HepG2 (cell line): ENCODE measurements at regions not wholly inside any gene's neighbourhood (a gene's known extent, or its start where the extent isn't known, plus 50 kb on each side); places are given as distances from the start of the nearest gene placed in this dataset.

Experiments used
- CTCF ChIP-seq: sonication (generic); formaldehyde crosslinking; IDR thresholded peaks from 2 replicates; pipeline ENCODE4 v1.5.0; 2020; ENCODE audit warnings: mild to moderate bottlenecking, missing genetic modification reagents, moderate library complexity
- EZH2 ChIP-seq: conservative IDR thresholded peaks from 2 replicates; pipeline ENCODE4 v1.6.1; 2012; ENCODE audit warnings: mild to moderate bottlenecking, low read depth, low read length, moderate library complexity
- JARID2 ChIP-seq: sonication (generic); formaldehyde crosslinking; IDR thresholded peaks from 2 replicates; pipeline ENCODE4 v1.8.1; 2023; ENCODE audit warnings: missing genetic modification reagents, inconsistent platforms; ENCODE audit not compliant: insufficient replicate concordance
- NR2C2 ChIP-seq: sonication (generic); formaldehyde crosslinking; IDR thresholded peaks from 2 replicates; pipeline ENCODE4 v1.4.0; 2020; ENCODE audit warnings: missing genetic modification reagents, mild to moderate bottlenecking, moderate library complexity, borderline replicate concordance
- ZFAT ChIP-seq: sonication (generic); formaldehyde crosslinking; conservative IDR thresholded peaks from 2 replicates; pipeline ENCODE4 v1.8.1; 2023; ENCODE audit warnings: missing genetic modification reagents, inconsistent platforms
- ZNF24 ChIP-seq: fragments of 450-650 bp; IDR thresholded peaks from 2 replicates; pipeline ENCODE4 v1.6.1; 2017; ENCODE audit warnings: antibody characterized with exemption, mild to moderate bottlenecking
- ZNF570 ChIP-seq: sonication (generic); formaldehyde crosslinking; IDR thresholded peaks from 2 replicates; pipeline ENCODE4 v1.4.0; 2020; ENCODE audit warnings: mild to moderate bottlenecking, missing genetic modification reagents, borderline replicate concordance
- TF ChIP-seq, protein P1 (sequence below): IDR thresholded peaks from 2 replicates; pipeline ENCODE4 v1.6.1; 2016; ENCODE audit warnings: missing compliant biosample characterization, missing genetic modification reagents, borderline replicate concordance

- TF ChIP-seq, protein P1, sequence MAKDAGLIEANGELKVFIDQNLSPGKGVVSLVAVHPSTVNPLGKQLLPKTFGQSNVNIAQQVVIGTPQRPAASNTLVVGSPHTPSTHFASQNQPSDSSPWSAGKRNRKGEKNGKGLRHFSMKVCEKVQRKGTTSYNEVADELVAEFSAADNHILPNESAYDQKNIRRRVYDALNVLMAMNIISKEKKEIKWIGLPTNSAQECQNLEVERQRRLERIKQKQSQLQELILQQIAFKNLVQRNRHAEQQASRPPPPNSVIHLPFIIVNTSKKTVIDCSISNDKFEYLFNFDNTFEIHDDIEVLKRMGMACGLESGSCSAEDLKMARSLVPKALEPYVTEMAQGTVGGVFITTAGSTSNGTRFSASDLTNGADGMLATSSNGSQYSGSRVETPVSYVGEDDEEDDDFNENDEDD (CRISPR knock-in tag) = no peak
- TF ChIP-seq JARID2 (no peak), NR2C2 (CRISPR knock-in tag) (no peak), EZH2 (no peak), ZFAT (CRISPR knock-in tag) (no peak), CTCF (CRISPR knock-in tag) (no peak), ZNF570 (CRISPR knock-in tag) (no peak), ZNF24 (no peak)
These were observed 57.8 kb upstream of the CACNA2D1 start for GRCh38 chr7:82501346-82501745.
